AG20443 (cell line): ENCODE measurements at regions not wholly inside any gene's neighbourhood (a gene's known extent, or its start where the extent isn't known, plus 50 kb on each side); places are given as distances from the start of the nearest gene placed in this dataset.
"Not testable (repeated sequence)": the region's sequence is repeated elsewhere in the genome, so short reads cannot be mapped to it uniquely, and the experiment has no call there.

Experiments used
- DNase-seq: peaks from one replicate; pipeline ENCODE4 v3.0.0; 2012; ENCODE audit warnings: low spot score, mixed read lengths

DNA sequence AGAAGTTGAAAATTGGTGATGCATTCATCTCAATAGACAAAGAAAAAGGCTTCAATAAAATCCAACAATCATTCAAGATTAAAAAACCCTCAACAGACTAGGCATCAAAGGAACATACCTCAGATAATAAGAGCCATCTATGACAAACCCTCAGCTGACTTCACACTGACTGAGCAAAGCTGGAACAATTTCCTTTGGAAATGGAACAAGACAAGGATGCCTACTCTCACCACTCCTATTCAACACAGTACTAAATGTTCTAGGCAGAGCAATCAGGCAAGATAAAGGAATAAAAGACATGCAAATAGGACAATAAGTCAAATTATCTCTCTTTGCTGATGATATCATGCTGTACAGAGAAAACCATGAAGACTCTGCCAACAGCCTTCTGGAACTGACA lies 1188.1 kb downstream of the DTWD2 start:
- no peak for DNase-seq

- no peak for DNase-seq
Observed at GRCh38 chr5:117794847-117795246, 1193.5 kb downstream of the DTWD2 start.

DNA sequence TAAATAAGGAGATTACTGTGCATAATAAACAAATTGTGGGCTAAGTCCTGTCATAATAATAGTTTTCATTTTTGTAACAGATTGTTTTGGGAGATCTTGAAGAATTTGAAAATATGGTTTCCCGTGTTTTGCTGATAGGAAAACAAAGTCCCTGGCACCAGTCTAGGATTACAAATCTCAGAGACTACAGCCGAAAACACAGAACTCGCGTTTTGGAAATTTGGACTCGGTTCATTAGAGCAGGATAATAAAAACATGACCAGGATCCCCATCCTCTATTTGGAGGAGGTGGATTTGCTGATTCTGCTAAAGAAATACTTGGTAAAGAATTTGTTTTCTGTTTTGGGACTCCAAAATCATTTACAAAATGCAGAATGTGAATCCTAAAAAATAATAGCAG lies 1194.4 kb downstream of the DTWD2 start:
- DNase-seq, result no peak

DNA sequence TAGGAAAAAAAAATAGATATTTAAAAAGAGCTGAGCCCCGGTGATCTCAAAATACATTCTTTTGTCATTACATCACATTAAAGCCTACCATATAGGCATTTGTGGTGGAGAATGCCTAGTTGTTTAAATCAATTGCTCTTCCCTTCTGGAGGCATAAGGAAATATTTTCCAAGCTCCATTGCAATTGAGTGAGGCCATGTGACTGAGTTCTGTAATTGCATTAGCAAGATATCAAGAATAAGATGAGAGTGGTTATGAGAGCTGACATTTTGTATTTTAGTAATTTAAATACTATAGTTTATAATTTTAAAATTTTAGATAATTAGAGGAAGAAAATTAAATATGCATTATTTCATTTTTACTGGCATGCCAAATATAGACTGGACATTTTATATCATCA lies 1195.9 kb downstream of the DTWD2 start:
- DNase-seq, result no peak

DNA sequence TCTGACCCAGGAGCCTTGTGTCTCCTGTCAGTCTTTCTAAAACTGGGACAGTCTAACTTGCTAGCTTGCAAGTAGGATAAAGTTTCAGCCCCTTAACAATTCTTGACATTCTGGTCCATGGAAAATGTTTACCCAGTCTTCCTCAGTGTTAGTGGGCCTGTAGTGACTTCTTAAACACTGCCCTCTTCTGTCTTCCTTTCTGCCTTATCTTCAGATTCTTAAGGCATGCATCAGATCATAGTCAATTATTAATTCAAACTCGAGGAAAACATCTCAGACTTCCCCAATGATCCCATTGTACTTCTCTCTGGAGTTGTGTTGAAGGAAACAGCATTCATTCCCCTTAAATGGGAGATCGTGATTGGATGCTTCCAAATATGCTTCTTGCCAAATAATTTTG lies 1199.8 kb downstream of the DTWD2 start:
- no peak for DNase-seq

GRCh38 chr5:117779171-117779570 lies 1204.5 kb upstream of the SEMA6A start:
- DNase-seq, result no peak

DNA sequence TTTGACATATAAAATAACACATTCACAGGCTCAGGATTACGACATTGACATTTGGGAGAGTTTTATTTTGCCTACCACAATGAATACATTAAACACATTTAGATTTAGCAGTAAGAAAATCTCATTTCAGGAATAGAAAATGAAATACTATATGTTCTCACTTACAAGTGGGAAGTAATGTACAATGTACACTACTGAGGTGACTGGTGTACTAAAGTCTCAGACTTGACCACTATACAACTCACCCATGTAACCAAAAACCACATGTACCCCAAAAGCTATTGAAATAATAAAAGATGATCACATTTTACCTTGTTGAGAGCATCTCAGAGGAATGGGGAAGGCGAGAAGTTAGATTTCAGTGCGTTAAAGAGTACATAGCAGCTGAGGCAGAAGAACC lies 1202.4 kb upstream of the SEMA6A start:
- DNase-seq, result no peak

DNA sequence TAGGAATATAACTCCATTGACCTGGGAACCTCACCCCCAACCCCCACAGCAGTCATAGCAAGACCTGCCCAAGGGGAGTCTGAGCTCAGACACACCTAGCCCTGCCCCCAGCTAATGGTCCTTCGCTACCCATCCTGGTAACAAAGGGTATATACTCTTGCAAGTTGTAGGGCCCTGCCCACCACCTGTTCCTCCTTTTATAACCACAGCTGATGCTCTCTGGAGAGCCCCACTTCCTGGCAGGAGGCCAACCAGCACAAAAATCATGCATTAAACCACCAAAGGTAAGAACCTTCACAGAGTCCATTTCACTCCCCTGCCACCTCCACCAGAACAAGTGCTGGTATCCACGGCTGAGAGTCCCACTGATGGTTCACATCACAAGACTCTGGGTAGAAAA lies 1195.3 kb upstream of the SEMA6A start:
- DNase-seq, result no peak

- DNase-seq, result no peak
Observed at GRCh38 chr5:117763271-117763670, 1188.6 kb upstream of the SEMA6A start.

- no peak for DNase-seq
Observed at GRCh38 chr5:117761186-117761585, 1186.6 kb upstream of the SEMA6A start.

DNA sequence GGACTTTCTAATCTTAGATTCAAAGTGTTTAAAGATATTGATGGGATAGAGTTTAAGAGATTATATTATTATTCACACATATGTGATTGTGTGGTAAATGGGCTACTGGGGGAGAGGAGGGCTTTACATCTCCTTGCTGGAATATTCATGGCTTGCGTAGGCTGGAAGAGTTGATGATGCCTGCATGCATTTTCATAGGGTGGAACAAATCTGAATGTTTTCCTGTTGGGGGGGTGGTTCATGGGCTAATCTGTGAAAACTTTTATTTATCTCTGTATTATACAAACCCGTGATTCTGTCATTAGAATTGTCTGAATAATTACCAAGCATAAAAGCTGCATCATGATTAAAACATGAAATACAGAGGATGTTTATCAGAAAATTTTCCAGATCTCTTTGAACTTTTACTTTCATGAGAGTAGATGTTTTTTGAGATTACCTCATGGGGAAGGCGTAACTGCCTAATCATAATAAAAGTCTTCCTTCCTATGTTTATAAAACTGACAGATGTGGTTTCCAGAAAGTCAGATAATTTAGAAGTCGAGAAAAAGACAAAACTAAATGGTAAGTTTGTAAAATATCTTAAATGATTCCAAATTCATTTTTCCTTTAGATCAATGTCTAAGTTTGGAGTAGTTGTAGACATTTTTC lies 1185.4 kb upstream of the SEMA6A start:
- DNase-seq, result no peak

GRCh38 chr5:117752403-117752802 lies 1177.8 kb upstream of the SEMA6A start:
- DNase-seq, result no peak

DNA sequence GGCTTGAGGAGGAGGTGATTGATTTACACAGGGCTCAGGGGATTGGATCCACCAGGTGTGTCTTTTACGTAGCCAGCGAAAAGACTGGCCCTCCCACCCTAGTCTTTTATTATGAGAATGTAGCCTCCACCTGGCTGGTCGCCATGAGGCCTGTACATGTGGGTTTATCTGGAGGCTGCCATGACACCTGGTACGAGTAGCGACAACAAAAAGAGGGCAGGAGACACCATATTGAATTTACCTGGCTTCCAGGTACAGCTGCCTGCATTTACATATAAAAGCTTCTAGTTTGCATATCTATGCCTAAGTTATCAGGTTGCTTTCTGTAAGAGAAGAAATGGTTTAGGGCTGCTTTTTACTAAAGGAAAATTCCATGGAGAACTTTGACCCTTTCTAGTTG lies 1173.7 kb upstream of the SEMA6A start:
- DNase-seq, result no peak

GRCh38 chr5:117743337-117743736 lies 1168.7 kb upstream of the SEMA6A start:
- no peak for DNase-seq

DNA sequence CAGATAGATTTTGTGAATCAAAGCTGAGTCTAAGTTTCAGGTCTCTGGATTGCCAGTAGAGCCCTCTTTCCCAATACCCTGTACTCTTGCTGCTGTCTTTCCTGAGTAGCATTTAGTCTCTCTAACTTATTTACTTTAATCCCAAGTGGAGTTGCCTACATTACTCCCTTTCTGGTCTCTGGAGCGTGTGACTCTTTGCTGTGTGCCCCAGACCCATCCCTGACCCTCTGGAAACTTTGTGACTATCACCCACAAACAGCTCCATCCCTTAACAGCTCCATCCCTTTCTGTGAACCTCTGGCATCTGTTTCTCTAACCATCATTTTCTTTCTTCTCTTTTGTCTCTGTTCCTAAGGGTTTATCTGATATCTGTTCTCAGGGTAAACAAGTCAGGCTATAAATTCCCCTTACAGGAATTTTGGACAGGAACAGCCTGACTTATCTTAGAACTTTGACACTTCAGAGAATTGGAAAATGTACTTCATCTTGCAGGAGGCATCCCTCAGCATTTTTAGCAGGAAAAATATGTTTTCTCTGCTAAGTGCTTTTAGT lies 1167.1 kb upstream of the SEMA6A start:
- no peak for DNase-seq

- DNase-seq, result no peak
Observed at GRCh38 chr5:117740268-117740667, 1165.6 kb upstream of the SEMA6A start.

GRCh38 chr5:117738571-117738970 lies 1163.9 kb upstream of the SEMA6A start:
- no peak for DNase-seq

GRCh38 chr5:117736698-117737097 lies 1162.1 kb upstream of the SEMA6A start:
- DNase-seq, result no peak

GRCh38 chr5:117734056-117734455 lies 1159.4 kb upstream of the SEMA6A start:
- DNase-seq, result no peak

DNA sequence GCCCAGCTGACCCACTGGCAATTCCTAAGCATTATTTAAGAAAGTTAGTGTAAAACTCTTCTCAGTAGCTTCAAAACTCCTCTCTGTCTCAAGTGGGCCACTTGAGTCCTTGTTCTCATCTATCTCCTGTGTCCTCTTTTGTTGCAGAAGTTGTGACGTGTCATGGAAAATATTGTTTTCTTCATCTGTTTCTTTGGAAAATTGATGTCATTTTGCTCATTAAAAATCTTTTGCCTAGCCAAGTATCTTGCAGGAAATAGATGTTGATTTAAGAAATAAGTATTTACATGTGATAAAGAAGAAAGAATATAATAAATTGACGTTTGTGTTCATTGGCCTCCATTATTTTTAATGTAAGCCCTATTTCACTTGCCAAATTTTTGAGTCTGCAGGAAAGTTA lies 1158.4 kb upstream of the SEMA6A start:
- DNase-seq, result no peak

GRCh38 chr5:117732264-117732663 lies 1157.6 kb upstream of the SEMA6A start:
- no peak for DNase-seq

DNA sequence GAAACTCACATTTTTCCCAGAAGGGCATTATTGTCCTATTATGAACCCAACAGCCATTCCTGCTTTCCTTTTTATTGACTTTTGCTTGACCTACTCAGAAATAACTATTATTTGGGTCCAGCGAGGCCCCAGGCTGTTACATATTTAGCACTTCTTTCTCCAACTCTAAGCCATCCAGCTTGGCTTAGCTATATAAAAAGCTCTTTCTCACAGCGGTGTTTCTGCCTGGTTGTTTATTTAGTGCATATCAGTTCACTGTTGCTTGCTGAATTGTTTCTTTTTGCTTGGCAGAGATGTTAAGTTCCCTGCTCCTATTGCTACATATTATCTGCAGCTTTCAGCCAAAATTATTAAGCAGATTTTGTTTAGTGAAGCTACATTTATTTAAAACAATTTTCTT lies 1156.8 kb upstream of the SEMA6A start:
- no peak for DNase-seq

GRCh38 chr5:117720784-117721183 lies 1146.2 kb upstream of the SEMA6A start:
- DNase-seq, result not testable (repeated sequence)

- DNase-seq, result no peak
Observed at GRCh38 chr5:117719413-117719812, 1144.8 kb upstream of the SEMA6A start.
